Body of pancreas (tissue), 4 donors: ENCODE measurements at regions not wholly inside any gene's neighbourhood (a gene's known extent, or its start where the extent isn't known, plus 50 kb on each side); places are given as distances from the start of the nearest gene placed in this dataset.

Source experiments
- ATAC-seq: fragments of 150-250 bp; one replicate; pipeline ENCODE4 v1.9.1; 2016
- DNase-seq, 4 donors: peaks; one replicate each; pipeline ENCODE4 v3.0.0-alpha.2; 2019
- H3K27ac ChIP-seq, 4 donors: fragments of 200-600 bp; sonication (generic); 1 replicate in 3 of 4; 2 replicates in 1 of 4; pipeline versions ENCODE4 v1.5.1 to v1.6.1; 2016 to 2019; ENCODE audit warnings: mild to moderate bottlenecking in 1 of 4, mixed read lengths in 1 of 4, moderate library complexity in 1 of 4
- H3K27me3 ChIP-seq, 2 donors: fragments of 200-600 bp; sonication (generic); one replicate each; pipeline ENCODE4 v1.6.0; 2016; ENCODE audit warnings: mild to moderate bottlenecking in 1 of 2
- H3K36me3 ChIP-seq, 2 donors: fragments of 200-600 bp; sonication (generic); replicated peaks in 1 of 2; 2 replicates each; pipeline ENCODE4 v1.5.1; 2016; ENCODE audit warnings: low read depth in 2 of 2; ENCODE audit not compliant: insufficient read depth in 1 of 2
- H3K4me1 ChIP-seq: fragments of 200-600 bp; sonication (generic); one replicate; pipeline ENCODE4 v1.6.0; 2016
- H3K4me3 ChIP-seq, 2 donors: fragments of 200-600 bp; sonication (generic); 1 replicate in 1 of 2; 2 replicates in 1 of 2; pipeline ENCODE4 v1.5.1; 2016 to 2019
- H3K9me3 ChIP-seq, 3 donors: fragments of 200-600 bp; sonication (generic); 1 replicate in 2 of 3; 2 replicates in 1 of 3; pipeline ENCODE4 v1.5.1; 2016
- POLR2A ChIP-seq, 3 donors: fragments of 450-650 bp; IDR thresholded peaks; one replicate each; pipeline ENCODE4 v1.6.1; 2016; ENCODE audit warnings: antibody characterized with exemption in 3 of 3, mild to moderate bottlenecking in 2 of 3
- WGBS, 2 donors: methylation state at CpG; one replicate each; pipeline ENCODE4 v1.1.5; 2017; 5-methylcytosine and 5-hydroxymethylcytosine counted together
- intact Hi-C: fragments of 100-400 bp; cut with DNase I; formaldehyde crosslinking; loops from one replicate; pipeline ENCODE4 v1.15.1; 2023
- TF ChIP-seq, protein P1 (sequence below), 7 experiments: fragments of 450-650 bp in 4 of 7; fragments of 200-600 bp in 3 of 7; sonication (generic) in 3 of 7; IDR thresholded peaks; one replicate each; pipeline ENCODE4 v1.5.1; 2016 to 2019; ENCODE audit warnings: antibody characterized with exemption in 7 of 7

DNA sequence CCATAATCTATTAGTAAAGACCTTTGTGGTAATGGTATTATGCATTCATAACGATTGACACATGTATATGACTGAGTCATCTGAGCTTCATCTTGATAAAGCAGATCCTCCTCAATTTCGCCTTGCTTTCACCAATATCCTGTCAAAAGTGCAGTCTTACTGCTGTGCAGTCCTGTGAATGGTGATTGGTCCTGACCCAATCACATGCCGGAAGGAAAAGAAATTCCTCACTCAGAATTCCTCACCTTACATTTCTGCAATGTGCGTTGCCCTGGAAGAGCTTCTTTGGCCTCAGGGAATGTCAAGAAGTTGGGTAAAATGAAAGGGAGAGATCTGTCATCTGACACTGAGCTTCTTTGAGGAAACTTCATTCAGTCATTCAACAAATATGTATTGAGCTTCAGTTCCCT is 121.0 kb upstream of the TSPAN2 start:
- Histone ChIP-seq H3K27me3 (no peaks in the 10 kb centered on the region), H3K4me1 (peaks cover 18% of the 10 kb centered on the region), H3K27ac (no peak overlapping the region), H3K4me3 (no peak overlapping the region), H3K36me3 (no peaks in the 10 kb centered on the region), H3K9me3 (no peaks in the 10 kb centered on the region)
- WGBS, 2 donors: 82 to 88% methylated on average over 4 of the region's 4 CpGs
- TF ChIP-seq, protein P1, sequence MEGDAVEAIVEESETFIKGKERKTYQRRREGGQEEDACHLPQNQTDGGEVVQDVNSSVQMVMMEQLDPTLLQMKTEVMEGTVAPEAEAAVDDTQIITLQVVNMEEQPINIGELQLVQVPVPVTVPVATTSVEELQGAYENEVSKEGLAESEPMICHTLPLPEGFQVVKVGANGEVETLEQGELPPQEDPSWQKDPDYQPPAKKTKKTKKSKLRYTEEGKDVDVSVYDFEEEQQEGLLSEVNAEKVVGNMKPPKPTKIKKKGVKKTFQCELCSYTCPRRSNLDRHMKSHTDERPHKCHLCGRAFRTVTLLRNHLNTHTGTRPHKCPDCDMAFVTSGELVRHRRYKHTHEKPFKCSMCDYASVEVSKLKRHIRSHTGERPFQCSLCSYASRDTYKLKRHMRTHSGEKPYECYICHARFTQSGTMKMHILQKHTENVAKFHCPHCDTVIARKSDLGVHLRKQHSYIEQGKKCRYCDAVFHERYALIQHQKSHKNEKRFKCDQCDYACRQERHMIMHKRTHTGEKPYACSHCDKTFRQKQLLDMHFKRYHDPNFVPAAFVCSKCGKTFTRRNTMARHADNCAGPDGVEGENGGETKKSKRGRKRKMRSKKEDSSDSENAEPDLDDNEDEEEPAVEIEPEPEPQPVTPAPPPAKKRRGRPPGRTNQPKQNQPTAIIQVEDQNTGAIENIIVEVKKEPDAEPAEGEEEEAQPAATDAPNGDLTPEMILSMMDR (IDR thresholded peaks at IDR 0.05): no peak
- no peak for TF ChIP-seq POLR2A (IDR thresholded peaks at IDR 0.05)
- no peak for ATAC-seq
- intact Hi-C loops: no loop called here
- DNase-seq: no peak

DNA sequence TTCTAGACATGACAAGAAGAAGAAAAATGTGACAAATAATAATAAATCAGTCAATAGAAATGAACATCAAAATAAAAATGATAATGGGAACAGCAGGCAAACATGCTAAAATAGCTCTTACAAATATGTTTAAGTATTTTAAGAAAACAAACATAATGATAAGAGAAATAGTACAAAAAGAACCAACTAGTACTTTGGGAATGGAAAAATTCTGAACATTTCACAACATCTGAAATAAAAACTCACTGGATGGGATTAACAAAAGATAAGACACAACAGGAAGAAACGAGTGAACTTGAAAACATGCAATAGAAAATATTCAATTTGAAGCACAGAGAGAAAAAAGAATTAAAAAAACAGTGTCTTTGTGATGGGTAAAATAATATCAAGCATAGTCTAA is 115.2 kb upstream of the TSPAN2 start:
- H3K9me3 ChIP-seq: peaks cover 0 to 4% (median 0%) of the 10 kb centered on the region in 3 donors
- ATAC-seq: no peak
- no peak overlapping the region for H3K27ac ChIP-seq
- H3K36me3 ChIP-seq: no peaks in the 10 kb centered on the region
- DNase-seq: no peak
- TF ChIP-seq POLR2A (IDR thresholded peaks at IDR 0.05): no peak
- TF ChIP-seq, protein P1 (IDR thresholded peaks at IDR 0.05): no peak
- no peak overlapping the region for H3K4me3 ChIP-seq
- peaks cover 2% of the 10 kb centered on the region for H3K4me1 ChIP-seq
- WGBS, 2 donors: 42 to 67% methylated on average over 1 of the region's 1 CpG
- intact Hi-C loops: no loop called here
- H3K27me3 ChIP-seq: no peaks in the 10 kb centered on the region

DNA sequence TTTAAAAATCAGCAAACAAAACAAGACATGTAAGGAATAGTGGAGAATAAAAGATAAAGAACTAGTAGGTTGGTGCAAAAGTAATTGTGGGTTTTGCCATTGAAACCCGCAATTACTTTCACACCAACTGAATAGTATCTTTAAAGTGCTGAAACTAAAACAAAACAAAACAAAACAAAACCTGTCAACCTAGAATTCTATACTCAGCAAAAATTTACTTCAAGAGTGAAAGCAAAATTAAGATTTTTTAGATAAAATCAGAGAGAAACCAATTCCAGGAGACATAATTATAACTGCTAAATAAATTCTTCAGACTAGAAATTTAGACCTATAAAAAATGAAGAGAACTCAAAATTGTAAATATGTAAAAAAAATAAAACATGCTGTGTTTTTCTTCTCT is 114.0 kb upstream of the TSPAN2 start:
- Histone ChIP-seq H3K27ac (no peak overlapping the region), H3K4me3 (no peak overlapping the region), H3K4me1 (peaks cover 12% of the 10 kb centered on the region), H3K36me3 (no peaks in the 10 kb centered on the region), H3K9me3 (peaks cover 0 to 4% (median 0%) of the 10 kb centered on the region in 3 donors), H3K27me3 (no peaks in the 10 kb centered on the region)
- no peak for TF ChIP-seq POLR2A (IDR thresholded peaks at IDR 0.05)
- TF ChIP-seq, protein P1 (IDR thresholded peaks at IDR 0.05): no peak
- no peak for ATAC-seq
- intact Hi-C loops: no loop called here
- 98 to 100% methylated on average over 1 of the region's 1 CpG for WGBS, 2 donors
- DNase-seq: no peak

DNA sequence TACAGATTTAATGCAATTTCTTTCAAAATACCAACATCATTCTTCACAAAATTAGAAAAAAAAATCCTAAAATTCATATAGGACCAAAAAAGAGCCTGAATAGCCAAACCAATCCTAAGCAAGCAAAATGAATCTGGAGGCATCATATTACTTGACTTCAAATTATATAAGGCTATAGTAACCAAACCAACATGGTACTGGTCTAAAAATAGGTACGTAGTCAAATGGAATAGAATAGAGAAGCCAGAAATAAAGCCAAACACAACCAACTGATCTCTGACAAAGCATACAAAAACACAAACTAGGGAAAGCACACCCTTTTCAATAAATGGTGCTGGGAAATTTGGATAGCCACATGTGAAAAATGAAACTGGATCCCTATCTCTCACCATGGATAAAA is 112.3 kb upstream of the TSPAN2 start:
- Histone ChIP-seq H3K36me3 (no peaks in the 10 kb centered on the region), H3K4me1 (peaks cover 12% of the 10 kb centered on the region), H3K4me3 (no peak overlapping the region), H3K9me3 (peaks cover 0 to 4% (median 0%) of the 10 kb centered on the region in 3 donors), H3K27me3 (no peaks in the 10 kb centered on the region), H3K27ac (no peak overlapping the region)
- ATAC-seq: no peak
- DNase-seq: no peak
- intact Hi-C loops: no loop called here
- TF ChIP-seq POLR2A (IDR thresholded peaks at IDR 0.05): no peak
- TF ChIP-seq, protein P1 (IDR thresholded peaks at IDR 0.05): no peak
- 91 to 100% methylated on average over 1 of the region's 1 CpG for WGBS, 2 donors

DNA sequence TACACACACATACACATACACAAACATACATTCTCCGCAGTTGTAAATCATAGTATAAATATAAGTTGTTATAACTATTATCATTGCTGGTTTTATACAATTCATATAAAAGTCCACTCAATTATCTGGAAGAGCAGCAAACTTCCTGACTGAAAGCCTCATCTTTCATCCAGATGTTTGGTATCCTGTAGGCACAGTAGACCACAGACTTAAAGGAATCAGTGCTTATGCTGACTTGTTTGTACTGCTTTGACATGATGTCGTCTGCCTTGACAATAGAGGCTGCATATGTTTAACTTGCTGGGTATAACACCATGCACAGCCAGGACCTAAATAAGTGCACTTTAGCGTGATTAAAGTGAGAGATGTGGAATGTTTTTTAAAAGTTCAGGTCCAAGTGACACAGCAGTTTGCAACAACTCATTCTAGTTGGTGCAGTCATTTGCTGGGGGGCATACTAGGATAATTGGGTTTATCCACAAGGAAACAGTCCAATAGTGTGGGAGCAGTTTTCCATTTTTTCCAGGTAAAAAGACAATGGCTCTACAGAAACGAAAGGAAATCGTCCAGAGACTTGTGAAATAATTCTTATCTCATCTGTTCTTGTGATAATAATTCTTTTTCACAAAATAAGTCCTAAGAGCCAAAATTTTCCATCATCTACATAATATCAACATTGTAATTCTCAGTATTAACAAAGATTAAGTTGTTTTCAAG is 110.3 kb upstream of the TSPAN2 start:
- no peaks in the 10 kb centered on the region for H3K36me3 ChIP-seq
- TF ChIP-seq, protein P1 (IDR thresholded peaks at IDR 0.05): no peak
- TF ChIP-seq POLR2A (IDR thresholded peaks at IDR 0.05): no peak
- H3K27me3 ChIP-seq: no peaks in the 10 kb centered on the region
- WGBS, 2 donors: 41 to 45% methylated on average over 5 of the region's 5 CpGs
- H3K4me3 ChIP-seq: no peak overlapping the region
- H3K27ac ChIP-seq: no peak overlapping the region
- intact Hi-C loops: no loop called here
- peaks cover 12% of the 10 kb centered on the region for H3K4me1 ChIP-seq
- H3K9me3 ChIP-seq: peaks cover 0 to 4% (median 0%) of the 10 kb centered on the region in 3 donors
- ATAC-seq: no peak
- DNase-seq: no peak
